OCI-LY3 (cell line): ENCODE measurements at regions not wholly inside any gene's neighbourhood (a gene's known extent, or its start where the extent isn't known, plus 50 kb on each side); places are given as distances from the start of the nearest gene placed in this dataset.

Experiments used
- H2AFZ ChIP-seq: fragments of 200-600, 300-600 bp; shearing (Covaris generic); 2 replicates; pipeline ENCODE4 v1.6.0; 2014; ENCODE audit warnings: antibody characterized with exemption, low read depth, low read length
- H3K27ac ChIP-seq: fragments of 200-600, 300-600 bp; sonication (generic); 2 replicates; pipeline ENCODE4 v1.5.1; 2014; ENCODE audit warnings: mild to moderate bottlenecking, low read length, moderate library complexity, mixed read lengths
- H3K27me3 ChIP-seq: fragments of 200-600, 300-600 bp; sonication (generic); 2 replicates; pipeline ENCODE4 v1.6.1; 2014; ENCODE audit warnings: low read depth, low read length, mixed read lengths
- H3K36me3 ChIP-seq: fragments of 200-600, 300-600 bp; sonication (generic); replicated peaks from 2 replicates; pipeline ENCODE3; 2014; ENCODE audit warnings: low read depth, low read length, mixed read lengths
- H3K4me1 ChIP-seq: fragments of 300-600, 200-600 bp; sonication (generic); 2 replicates; pipeline ENCODE4 v1.6.1; 2014; ENCODE audit warnings: low read length, mixed read lengths
- H3K4me2 ChIP-seq: fragments of 200-600, 300-600 bp; sonication (generic); 2 replicates; pipeline ENCODE4 v1.6.1; 2014; ENCODE audit warnings: low read length, mixed read lengths
- H3K4me3 ChIP-seq: fragments of 300-600, 200-600 bp; sonication (generic); 2 replicates; pipeline ENCODE4 v1.5.1; 2014; ENCODE audit warnings: antibody characterized with exemption, mild to moderate bottlenecking, low read length, moderate library complexity
- H3K79me2 ChIP-seq: fragments of 300-600, 200-600 bp; shearing (Covaris generic); 2 replicates; pipeline ENCODE4 v1.6.1; 2014; ENCODE audit warnings: mild to moderate bottlenecking, low read length, mixed read lengths
- H3K9ac ChIP-seq: fragments of 300-600, 200-600 bp; shearing (Covaris generic); 2 replicates; pipeline ENCODE4 v1.6.0; 2014; ENCODE audit warnings: mild to moderate bottlenecking, low read length, moderate library complexity
- H3K9me3 ChIP-seq: fragments of 200-600, 300-600 bp; shearing (Covaris generic); 2 replicates; pipeline ENCODE4 v1.6.1; 2014; ENCODE audit warnings: low read length, mixed read lengths; ENCODE audit not compliant: insufficient read depth
- H4K20me1 ChIP-seq: fragments of 200-600, 300-600 bp; sonication (generic); 2 replicates; pipeline ENCODE4 v1.6.1; 2016; ENCODE audit warnings: low read length, mixed read lengths; ENCODE audit not compliant: insufficient read depth
- CTCF ChIP-seq: fragments of 200-600, 300-600 bp; sonication (generic); IDR thresholded peaks from 2 replicates; pipeline ENCODE4 v1.5.1; 2014; ENCODE audit warnings: antibody characterized with exemption, low read length, low read depth
- EZH2phosphoT487 ChIP-seq: fragments of 200-600 bp; shearing (Covaris generic); IDR thresholded peaks from 2 replicates; pipeline ENCODE4 v1.6.1; 2018; ENCODE audit warnings: antibody characterized with exemption, mixed run types, low read depth

- Histone ChIP-seq H3K4me2 (no peak overlapping the region), H3K27me3 (no peaks in the 10 kb centered on the region), H3K4me1 (no peaks in the 10 kb centered on the region), H3K9ac (no peak overlapping the region), H3K27ac (no peak overlapping the region), H3K9me3 (no peaks in the 10 kb centered on the region), H3K4me3 (no peak overlapping the region), H4K20me1 (no peaks in the 10 kb centered on the region), H2AFZ (no peak overlapping the region), H3K36me3 (no peaks in the 10 kb centered on the region), H3K79me2 (no peaks in the 10 kb centered on the region)
- TF ChIP-seq EZH2phosphoT487 (no peak), CTCF (no peak)
Measured at GRCh38 chr5:126168785-126169184, 254.4 kb upstream of the GRAMD2B start.

GRCh38 chr5:126171916-126172315, 251.3 kb upstream of the GRAMD2B start:
- H3K36me3 ChIP-seq: no peaks in the 10 kb centered on the region
- H3K27me3 ChIP-seq: no peaks in the 10 kb centered on the region
- H4K20me1 ChIP-seq: no peaks in the 10 kb centered on the region
- no peaks in the 10 kb centered on the region for H3K4me1 ChIP-seq
- no peaks in the 10 kb centered on the region for H3K79me2 ChIP-seq
- no peak overlapping the region for H3K9ac ChIP-seq
- no peaks in the 10 kb centered on the region for H3K9me3 ChIP-seq
- TF ChIP-seq EZH2phosphoT487: no peak
- TF ChIP-seq CTCF: no peak
- no peak overlapping the region for H3K4me3 ChIP-seq
- no peak overlapping the region for H2AFZ ChIP-seq
- H3K27ac ChIP-seq: no peak overlapping the region
- H3K4me2 ChIP-seq: no peak overlapping the region

GRCh38 chr5:126172812-126173211, 250.4 kb upstream of the GRAMD2B start:
- no peaks in the 10 kb centered on the region for H3K9me3 ChIP-seq
- no peaks in the 10 kb centered on the region for H4K20me1 ChIP-seq
- no peak overlapping the region for H3K9ac ChIP-seq
- no peaks in the 10 kb centered on the region for H3K27me3 ChIP-seq
- H3K79me2 ChIP-seq: no peaks in the 10 kb centered on the region
- no peak overlapping the region for H3K4me3 ChIP-seq
- no peaks in the 10 kb centered on the region for H3K36me3 ChIP-seq
- H2AFZ ChIP-seq: no peak overlapping the region
- no peak overlapping the region for H3K27ac ChIP-seq
- TF ChIP-seq EZH2phosphoT487: no peak
- TF ChIP-seq CTCF: no peak
- no peak overlapping the region for H3K4me2 ChIP-seq
- H3K4me1 ChIP-seq: no peaks in the 10 kb centered on the region

GRCh38 chr5:126178521-126178920, 244.7 kb upstream of the GRAMD2B start:
- H3K27ac ChIP-seq: no peak overlapping the region
- H2AFZ ChIP-seq: no peak overlapping the region
- H4K20me1 ChIP-seq: no peaks in the 10 kb centered on the region
- H3K4me1 ChIP-seq: no peaks in the 10 kb centered on the region
- no peaks in the 10 kb centered on the region for H3K27me3 ChIP-seq
- no peak for TF ChIP-seq EZH2phosphoT487
- TF ChIP-seq CTCF: no peak
- H3K9me3 ChIP-seq: no peaks in the 10 kb centered on the region
- H3K4me3 ChIP-seq: no peak overlapping the region
- H3K9ac ChIP-seq: no peak overlapping the region
- no peaks in the 10 kb centered on the region for H3K79me2 ChIP-seq
- no peaks in the 10 kb centered on the region for H3K36me3 ChIP-seq
- H3K4me2 ChIP-seq: no peak overlapping the region
